Motor neuron (in vitro differentiated cells): ENCODE measurements at regions not wholly inside any gene's neighbourhood (a gene's known extent, or its start where the extent isn't known, plus 50 kb on each side); places are given as distances from the start of the nearest gene placed in this dataset.
A peak's percentile ranks its signal among the peaks of the same experiment; 100 is the strongest.

Source experiments
- ATAC-seq, 8 experiments: fragments of 200-7000 bp; cut with Tn5 transposase; replicated peaks in 6 of 8; 2 replicates each; pipeline ENCODE4 v1.8.0; 2021; ENCODE audit warnings: mild to moderate bottlenecking in 8 of 8, moderate library complexity in 8 of 8
- H3K27ac ChIP-seq, 2 donors: fragments of 250-450 bp; sonication (Bioruptor Pico); 2 replicates each; pipeline ENCODE4 v1.9.0; 2021; ENCODE audit warnings: antibody characterized with exemption in 2 of 2, mild to moderate bottlenecking in 2 of 2, moderate library complexity in 1 of 2
- H3K4me1 ChIP-seq, 2 donors: fragments of 250-450 bp; sonication (Bioruptor Pico); replicated peaks in 1 of 2; 2 replicates each; pipeline ENCODE4 v1.6.1; 2021; ENCODE audit warnings: antibody characterized with exemption in 2 of 2, mild to moderate bottlenecking in 2 of 2, moderate library complexity in 1 of 2
- H3K4me3 ChIP-seq, 5 donors: fragments of 250-450 bp; sonication (Bioruptor Pico); 2 replicates each; pipeline ENCODE4 v1.9.0; 2021; ENCODE audit warnings: antibody characterized with exemption in 5 of 5, mild to moderate bottlenecking in 5 of 5, moderate library complexity in 4 of 5
- WGBS, 10 experiments: fragments of 450-650 bp; shearing (Covaris generic); methylation state at CpG; one replicate each; pipeline ENCODE4 v1.0.0; 2022; 5-methylcytosine and 5-hydroxymethylcytosine counted together
- in situ Hi-C, 9 experiments: fragments of 400-800 bp; cut with MboI; loops; one replicate each; pipeline ENCODE4 v1.15.0; 2021; ENCODE audit warnings: low sequenced_read_pairs in 9 of 9, low pct_unique_long_range_greater_than_20kb in 2 of 9; ENCODE audit not compliant: unreplicated experiment in 9 of 9

DNA sequence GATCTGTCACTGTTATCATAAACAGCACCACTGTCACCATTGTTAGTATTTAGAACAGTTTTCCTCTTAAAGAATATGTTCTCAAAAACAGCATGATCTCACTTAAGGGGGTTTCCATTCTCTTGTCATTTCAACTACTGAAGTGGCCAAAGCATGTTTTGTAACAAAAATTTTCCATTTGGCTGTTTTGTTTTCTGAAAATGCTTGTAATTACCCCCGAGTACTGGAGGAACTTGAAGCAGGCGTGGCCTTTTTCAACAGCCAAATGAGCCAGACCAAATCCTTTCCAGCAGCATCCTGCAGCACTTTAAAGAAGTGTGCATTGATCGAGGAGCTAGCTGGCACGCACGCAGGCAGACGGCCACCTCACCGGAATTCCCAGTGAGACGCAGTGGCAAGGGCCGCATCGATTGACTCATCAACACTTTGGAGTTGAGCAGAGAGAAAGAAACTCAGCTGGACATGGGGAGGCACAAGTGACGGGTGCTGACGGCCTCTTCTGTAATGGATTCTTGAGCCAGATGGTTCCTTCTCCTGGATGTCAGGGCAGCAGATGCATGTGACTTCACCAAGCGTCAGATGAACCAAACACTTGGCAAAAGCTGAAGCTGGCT lies 234.3 kb upstream of the IGF1R start:
- Histone ChIP-seq H3K27ac (no peak overlapping the region), H3K4me1 (peaks cover under 1 to 8% of the 10 kb centered on the region in 2 donors), H3K4me3 (no peak overlapping the region)
- WGBS, 10 experiments = 0 to 90% (median 80%) methylated on average over 1 to 7 of the region's 13 CpGs; no CpG with 5 or more reads in 3 of the 10 experiments
- in situ Hi-C loops = loop anchor here in 5 of 9 experiments (10.0 to 25.0 kb wide), 2 partner anchors 102 to 109 kb away; no protein-coding TSS in a partner anchor
- no peak for ATAC-seq

DNA sequence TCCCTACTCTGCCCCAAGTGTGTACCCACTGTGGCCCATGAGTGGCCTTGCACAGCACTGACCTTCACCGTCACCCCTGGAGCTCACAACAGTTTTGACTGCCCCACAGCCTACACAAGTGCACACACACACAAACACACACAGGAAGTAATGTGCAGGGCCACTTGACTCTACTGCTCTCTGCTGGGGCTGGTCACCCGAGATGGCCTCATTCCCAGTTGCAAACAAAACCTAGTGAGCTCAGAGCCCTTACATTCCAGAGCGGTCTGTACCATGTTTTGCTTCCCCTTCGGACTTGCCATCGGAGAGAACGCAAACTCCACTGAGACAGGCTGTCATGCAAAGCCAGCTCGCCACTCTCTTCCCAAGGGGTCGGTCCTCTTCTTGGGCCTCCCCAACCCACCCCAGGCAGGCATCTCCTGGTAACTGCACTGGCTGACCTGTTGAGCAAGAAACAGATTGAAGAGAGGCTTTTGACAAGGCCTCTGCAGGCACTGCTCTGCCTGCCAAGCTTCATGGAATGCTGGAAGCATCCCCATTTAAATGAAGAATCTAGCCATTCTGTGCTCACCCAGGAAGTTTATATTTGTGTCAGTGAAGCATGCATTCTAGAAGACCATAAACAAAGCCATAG lies 232.0 kb upstream of the IGF1R start:
- ATAC-seq = no peak
- in situ Hi-C loops = loop anchor here in 5 of 9 experiments (10.0 to 25.0 kb wide), 2 partner anchors 104 to 112 kb away; no protein-coding TSS in a partner anchor
- 80% methylated on average over 2 of the region's 8 CpGs; no CpG with 5 or more reads in 9 of the 10 experiments for WGBS, 10 experiments
- Histone ChIP-seq H3K4me1 (peaks cover 1 to 8% of the 10 kb centered on the region in 2 donors), H3K4me3 (no peak overlapping the region), H3K27ac (no peak overlapping the region)

DNA sequence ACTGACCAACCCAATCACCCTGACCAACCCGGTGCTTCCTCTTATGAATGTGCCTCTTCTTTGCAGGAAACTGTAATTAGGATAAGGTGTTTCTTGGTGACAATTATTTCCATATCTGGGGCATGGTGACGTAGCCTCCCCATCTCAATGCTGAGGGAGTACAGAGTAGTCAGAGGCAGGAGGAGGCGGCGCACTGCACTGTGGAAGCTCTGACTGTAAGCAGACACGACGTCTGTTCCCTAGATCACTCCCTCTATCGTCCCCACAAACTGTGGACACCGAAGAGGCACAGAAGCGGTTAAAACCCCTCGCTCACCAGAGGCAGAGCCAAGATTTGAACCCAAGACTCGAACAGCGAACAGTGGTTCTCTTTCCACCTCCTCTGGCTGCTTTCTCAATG lies 231.0 kb upstream of the IGF1R start:
- Histone ChIP-seq H3K27ac (no peak overlapping the region), H3K4me1 (peaks cover 6 to 8% of the 10 kb centered on the region in 2 donors), H3K4me3 (no peak overlapping the region)
- in situ Hi-C loops = loop anchor here in 5 of 9 experiments (10.0 to 25.0 kb wide), 2 partner anchors 105 to 113 kb away; no protein-coding TSS in a partner anchor
- ATAC-seq = no peak
- 48 to 97% (median 74%) methylated on average over 1 to 10 of the region's 12 CpGs; no CpG with 5 or more reads in 3 of the 10 experiments for WGBS, 10 experiments

DNA sequence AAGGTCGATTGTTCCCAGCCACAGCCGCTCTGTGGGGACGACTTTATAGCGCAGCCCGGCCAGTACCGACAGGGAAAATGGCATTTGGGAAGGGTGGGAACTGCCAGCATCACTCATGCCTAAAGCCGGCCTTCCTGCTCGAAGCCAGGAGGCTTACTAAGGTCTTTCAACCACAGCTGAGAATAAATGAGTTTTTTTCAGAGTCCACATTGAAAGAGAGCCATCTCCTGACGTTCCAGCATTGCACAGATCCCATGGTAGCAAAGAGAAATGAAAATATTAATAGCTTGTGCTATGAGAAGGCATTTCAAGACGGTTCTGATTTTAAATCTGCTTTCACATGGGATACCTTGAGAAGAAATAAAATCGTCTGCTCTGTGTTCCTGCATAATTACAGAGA lies 230.2 kb upstream of the IGF1R start:
- in situ Hi-C loops = loop anchor here in 5 of 9 experiments (10.0 to 25.0 kb wide), 2 partner anchors 106 to 113 kb away; no protein-coding TSS in a partner anchor

DNA sequence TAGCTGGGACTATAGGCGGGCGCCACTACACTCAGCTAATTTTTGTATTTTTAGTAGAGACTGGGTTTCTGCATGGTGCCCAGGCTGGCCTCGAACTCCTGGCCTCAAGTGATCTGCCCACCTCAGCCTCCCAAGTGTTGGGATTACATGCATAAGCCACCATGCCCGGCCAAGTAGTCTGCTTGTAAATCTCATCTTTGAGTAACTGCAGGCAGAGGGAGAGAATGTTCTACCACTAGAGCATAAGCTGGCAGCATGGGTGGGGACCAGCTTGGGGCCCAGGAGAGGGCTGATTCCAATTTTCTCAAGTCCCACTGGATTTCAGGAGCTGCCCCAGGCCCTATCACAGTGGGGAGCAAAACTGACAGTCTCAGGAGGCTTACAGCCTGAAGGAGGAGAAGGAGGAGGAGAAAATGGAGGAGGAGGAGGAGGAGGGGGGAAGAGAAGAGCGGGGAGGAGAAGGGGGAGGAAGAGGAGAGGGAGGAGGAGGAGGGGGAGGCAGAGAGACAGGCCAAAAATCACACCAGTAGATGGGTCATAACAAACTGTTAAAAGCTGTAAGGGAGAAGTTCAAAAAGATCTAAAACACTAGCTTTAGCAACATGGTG lies 229.1 kb upstream of the IGF1R start:
- no peak overlapping the region for H3K27ac ChIP-seq
- WGBS, 10 experiments = 8 to 100% (median 90%) methylated on average over 1 to 3 of the region's 5 CpGs; no CpG with 5 or more reads in 3 of the 10 experiments
- peaks cover 6 to 8% of the 10 kb centered on the region in 2 donors for H3K4me1 ChIP-seq
- H3K4me3 ChIP-seq = no peak overlapping the region
- no peak for ATAC-seq
- in situ Hi-C loops = loop anchor here in 5 of 9 experiments (10.0 to 25.0 kb wide), 2 partner anchors 107 to 114 kb away; no protein-coding TSS in a partner anchor

More for the DNA sequence above, 230.2 kb upstream of the IGF1R start:
- no peak overlapping the region for H3K4me3 ChIP-seq
- peaks cover 6 to 8% of the 10 kb centered on the region in 2 donors for H3K4me1 ChIP-seq
- no peak for ATAC-seq
- no peak overlapping the region for H3K27ac ChIP-seq
- WGBS, 10 experiments = 0 to 82% (median 70%) methylated on average over 1 to 11 of the region's 11 CpGs; no CpG with 5 or more reads in 1 of the 10 experiments

DNA sequence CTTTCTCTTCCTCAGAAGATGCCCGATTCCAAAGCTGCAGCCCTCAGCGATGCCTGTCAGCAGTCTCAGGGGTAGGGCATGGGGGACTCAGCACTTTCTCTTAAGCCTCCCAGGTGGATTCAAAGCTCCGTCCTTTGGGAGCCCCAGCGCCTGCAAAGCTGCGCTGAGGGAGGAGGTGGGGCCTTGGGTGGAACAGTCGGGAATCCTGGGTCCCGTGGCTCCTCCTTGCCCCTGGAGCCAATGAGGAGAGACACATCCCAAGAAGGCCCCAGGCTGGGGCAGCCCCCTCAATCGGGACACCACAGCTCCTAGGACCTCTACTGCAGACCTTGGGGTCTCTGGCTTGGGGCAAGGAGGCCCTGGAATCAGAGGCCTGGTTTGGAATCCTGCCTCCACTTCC lies 227.5 kb upstream of the IGF1R start:
- WGBS, 10 experiments = 0 to 90% (median 75%) methylated on average over 1 to 4 of the region's 8 CpGs; no CpG with 5 or more reads in 3 of the 10 experiments
- Histone ChIP-seq H3K27ac (no peak overlapping the region), H3K4me1 (peaks cover 6 to 8% of the 10 kb centered on the region in 2 donors), H3K4me3 (no peak overlapping the region)
- peak in 1 of 8 experiments; percentile 15 for ATAC-seq
- in situ Hi-C loops = loop anchor here in 5 of 9 experiments (10.0 to 25.0 kb wide), 2 partner anchors 109 to 116 kb away; no protein-coding TSS in a partner anchor

DNA sequence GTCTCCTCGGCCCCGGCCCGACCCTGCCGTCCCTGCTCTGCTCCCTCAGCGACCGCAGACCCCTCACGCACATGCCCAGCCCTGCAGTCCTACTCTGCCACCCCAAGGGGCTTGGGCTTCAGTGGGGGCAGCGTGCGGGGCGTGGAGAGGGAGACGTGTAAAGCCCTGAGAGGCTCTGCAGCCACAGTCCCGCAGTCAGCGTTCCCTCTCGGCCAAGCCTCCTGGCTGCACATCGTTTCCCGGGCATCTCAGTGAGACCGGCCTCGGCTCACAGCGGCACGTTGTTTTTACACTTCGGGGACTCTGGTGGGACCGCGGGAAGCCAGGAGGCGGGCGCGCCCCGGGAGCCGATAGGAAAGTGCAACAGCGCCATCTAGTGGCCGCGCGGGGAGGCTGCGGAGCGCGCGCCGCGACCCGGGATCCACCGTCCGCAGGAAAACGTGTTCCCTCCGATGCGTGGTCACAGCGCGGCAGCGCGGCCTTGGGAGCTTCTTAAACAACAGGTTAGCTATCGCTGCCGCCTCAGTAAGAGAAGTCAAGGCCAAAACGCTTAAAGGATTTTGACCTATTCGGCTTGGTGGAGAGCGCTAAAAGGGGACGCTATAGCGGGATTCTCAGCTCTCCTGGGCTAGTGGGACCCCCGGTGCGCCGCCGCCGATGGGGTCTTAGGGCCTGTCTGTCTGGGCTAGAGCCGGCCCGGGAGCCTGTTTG lies 226.8 kb upstream of the IGF1R start:
- in situ Hi-C loops = loop anchor here in 5 of 9 experiments (10.0 to 25.0 kb wide), 2 partner anchors 109 to 117 kb away; no protein-coding TSS in a partner anchor
- ATAC-seq = peak; percentile 88 to 97 (median 96)

DNA sequence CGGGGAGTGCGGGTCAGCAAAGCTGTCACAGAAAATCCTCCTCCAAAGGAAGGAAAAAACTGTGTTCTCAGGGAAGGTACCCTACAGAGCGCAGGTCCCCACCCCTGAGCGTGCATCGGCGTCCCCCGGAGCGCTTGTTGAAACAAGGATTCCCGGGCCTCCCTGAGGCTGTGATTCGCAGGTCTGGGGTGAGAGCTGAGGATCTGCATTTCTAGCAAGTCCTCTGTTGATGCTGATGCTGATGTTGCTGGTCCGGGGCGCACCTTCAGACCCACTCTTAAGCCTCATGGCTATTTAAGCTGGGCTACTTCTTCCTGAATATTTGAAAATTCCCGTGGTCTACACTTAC lies 226.2 kb upstream of the IGF1R start:
- Histone ChIP-seq H3K4me1 (peaks cover 6 to 8% of the 10 kb centered on the region in 2 donors), H3K4me3 (peak overlapping the region in 4 of 5 donors; percentile 20 to 32 (median 26)), H3K27ac (no peak overlapping the region)
- in situ Hi-C loops = loop anchor here in 5 of 9 experiments (10.0 to 25.0 kb wide), 2 partner anchors 110 to 117 kb away; no protein-coding TSS in a partner anchor
- WGBS, 10 experiments = 0 to 37% (median 31%) methylated on average over 1 to 7 of the region's 13 CpGs; no CpG with 5 or more reads in 6 of the 10 experiments
- ATAC-seq = peak in 2 of 8 experiments; percentile 9 to 36

More for the DNA sequence above, 226.8 kb upstream of the IGF1R start:
- Histone ChIP-seq H3K4me1 (peaks cover 6 to 8% of the 10 kb centered on the region in 2 donors), H3K4me3 (peak overlapping the region; percentile 17 to 32 (median 25)), H3K27ac (no peak overlapping the region)
- WGBS, 10 experiments = 0 to 4% (median 0%) methylated on average over 1 to 14 of the region's 62 CpGs; no CpG with 5 or more reads in 5 of the 10 experiments

DNA sequence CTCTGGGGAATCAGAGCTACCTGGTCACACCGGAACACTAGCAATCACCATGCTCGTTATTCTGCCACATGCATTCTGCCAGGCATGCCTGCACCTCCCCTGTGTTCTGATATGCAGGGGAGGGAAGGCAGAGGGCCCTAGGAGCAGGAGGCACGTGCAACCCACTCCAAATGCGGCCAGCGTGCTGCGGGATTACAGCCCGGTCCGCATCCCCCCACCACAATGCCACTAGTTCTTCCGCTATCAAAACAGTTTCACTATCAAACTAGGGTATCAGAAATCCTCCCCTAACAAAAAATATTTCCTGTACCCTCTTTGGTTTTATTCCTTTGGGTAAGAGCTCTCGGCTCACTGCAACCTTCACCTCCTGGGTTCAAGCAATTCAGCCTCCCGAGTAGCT lies 223.2 kb upstream of the IGF1R start:
- 20 to 86% (median 75%) methylated on average over 1 to 8 of the region's 11 CpGs; no CpG with 5 or more reads in 3 of the 10 experiments for WGBS, 10 experiments
- H3K27ac ChIP-seq = no peak overlapping the region
- in situ Hi-C loops = loop anchor here in 4 of 9 experiments (10.0 to 25.0 kb wide), 3 partner anchors 120 to 662 kb away; no protein-coding TSS in a partner anchor
- H3K4me3 ChIP-seq = no peak overlapping the region
- ATAC-seq = no peak
- H3K4me1 ChIP-seq = peaks cover 0 to 6% of the 10 kb centered on the region in 2 donors

DNA sequence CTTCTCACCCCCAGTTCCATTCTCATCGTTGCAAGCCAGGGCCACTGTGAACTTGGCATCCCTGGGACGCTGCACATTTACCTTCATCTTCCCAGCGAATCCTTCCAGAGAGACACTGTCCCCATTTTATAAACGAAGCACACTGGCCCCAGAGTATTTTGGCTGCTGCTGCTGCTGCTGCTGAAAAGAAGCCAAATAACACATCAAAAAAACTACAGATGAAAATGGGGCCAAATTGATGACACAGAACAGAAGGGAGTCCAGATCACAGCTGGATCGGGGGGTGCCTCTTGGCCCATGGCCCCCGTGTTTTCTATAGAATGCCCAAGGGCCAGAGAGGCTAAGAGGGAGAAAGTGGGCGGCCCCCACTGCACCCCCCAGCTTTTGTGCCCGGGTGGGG lies 221.0 kb upstream of the IGF1R start:
- no peaks in the 10 kb centered on the region for H3K4me1 ChIP-seq
- no peak for ATAC-seq
- no peak overlapping the region for H3K4me3 ChIP-seq
- H3K27ac ChIP-seq = no peak overlapping the region
- in situ Hi-C loops = loop anchor here in 4 of 9 experiments (10.0 to 25.0 kb wide), 3 partner anchors 123 to 660 kb away; no protein-coding TSS in a partner anchor
- whole genome bisulfite sequencing, 10 experiments = 0 to 88% (median 53%) methylated on average over 1 to 4 of the region's 8 CpGs; no CpG with 5 or more reads in 4 of the 10 experiments

DNA sequence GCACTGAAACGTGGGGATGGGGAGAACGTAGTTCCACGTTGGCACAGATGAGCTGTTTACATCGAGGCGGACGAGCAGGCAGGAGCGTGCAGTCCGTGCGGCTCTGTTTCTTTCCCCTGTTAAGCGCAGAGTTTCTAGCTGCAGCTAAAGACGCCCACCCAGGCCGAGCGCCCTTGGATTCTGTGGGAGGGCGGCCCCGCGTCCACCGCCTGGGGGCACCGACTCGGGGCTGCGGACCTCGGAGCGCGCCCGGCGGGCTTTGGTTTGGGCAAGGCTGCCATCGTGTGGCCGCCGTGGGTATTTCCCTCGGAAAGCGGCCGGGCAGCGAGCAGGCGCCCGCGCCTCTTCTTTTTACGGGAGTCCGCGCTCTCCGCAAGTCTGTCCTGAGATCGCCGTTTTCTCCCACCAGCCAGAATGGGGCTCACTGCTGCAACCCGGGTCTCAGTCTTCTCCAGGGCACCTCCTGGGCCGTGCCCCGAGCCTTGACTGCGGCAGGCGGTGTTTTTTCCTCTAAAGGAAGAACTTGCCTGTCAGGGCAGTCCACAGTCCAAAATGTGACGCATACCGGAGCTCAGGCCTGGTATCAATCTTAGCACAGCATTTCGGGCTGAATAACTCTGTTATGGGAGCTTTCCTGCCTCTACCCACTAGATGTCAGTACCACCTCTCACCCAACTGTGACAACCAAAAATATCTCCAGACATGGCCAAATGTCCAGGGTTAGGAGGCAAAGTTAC lies 219.9 kb upstream of the IGF1R start:
- peak; percentile 93 to 97 (median 95) for ATAC-seq
- no peak overlapping the region for H3K27ac ChIP-seq
- in situ Hi-C loops = loop anchor here in 4 of 9 experiments (10.0 to 25.0 kb wide), 3 partner anchors 124 to 659 kb away; no protein-coding TSS in a partner anchor
- 0 to 53% (median 4%) methylated on average over 1 to 33 of the region's 49 CpGs; no CpG with 5 or more reads in 6 of the 10 experiments for WGBS, 10 experiments
- peak overlapping the region; percentile 11 to 30 (median 28) for H3K4me3 ChIP-seq
- no peaks in the 10 kb centered on the region for H3K4me1 ChIP-seq
